HEK293 (cell line): ENCODE measurements at regions not wholly inside any gene's neighbourhood (a gene's known extent, or its start where the extent isn't known, plus 50 kb on each side); places are given as distances from the start of the nearest gene placed in this dataset.

Source experiments
- CTCF ChIP-seq: fragments of 450-650 bp; formaldehyde crosslinking; IDR thresholded peaks from 2 replicates; pipeline ENCODE4 v1.5.1; 2016; ENCODE audit warnings: missing biosample characterization, missing genetic modification characterization
- SALL2 ChIP-seq: fragments of 450-650 bp; formaldehyde crosslinking; IDR thresholded peaks from 2 replicates; pipeline ENCODE4 v1.5.0; 2017; ENCODE audit warnings: missing biosample characterization, mild to moderate bottlenecking, missing genetic modification characterization, borderline replicate concordance
- SP2 ChIP-seq: fragments of 450-650 bp; formaldehyde crosslinking; IDR thresholded peaks from 2 replicates; pipeline ENCODE4 v1.5.1; 2016; ENCODE audit warnings: missing biosample characterization, missing genetic modification characterization
- ZBTB1 ChIP-seq: fragments of 450-650 bp; formaldehyde crosslinking; IDR thresholded peaks from 2 replicates; pipeline ENCODE4 v1.5.1; 2016; ENCODE audit warnings: missing biosample characterization, missing genetic modification characterization
- ZFP3 ChIP-seq: fragments of 450-650 bp; formaldehyde crosslinking; IDR thresholded peaks from 2 replicates; pipeline ENCODE4 v1.5.1; 2016; ENCODE audit warnings: low read depth, missing biosample characterization, missing genetic modification characterization
- ZNF274 ChIP-seq, 2 experiments: fragments of 200-500 bp in 1 of 2; fragments of 450-650 bp in 1 of 2; sonication (Bioruptor generic) in 1 of 2; formaldehyde crosslinking in 1 of 2; IDR thresholded peaks; 2 replicates each; pipeline versions ENCODE4 v1.5.1 to v1.6.1; 2014 to 2016; ENCODE audit warnings: borderline replicate concordance in 1 of 2, inconsistent platforms in 1 of 2, low read length in 1 of 2, missing biosample characterization in 1 of 2, missing genetic modification characterization in 1 of 2
- ZNF292 ChIP-seq: fragments of 450-650 bp; formaldehyde crosslinking; IDR thresholded peaks from 2 replicates; pipeline ENCODE4 v1.5.1; 2016; ENCODE audit warnings: low read depth, missing biosample characterization, missing genetic modification characterization, borderline replicate concordance
- ZNF549 ChIP-seq: fragments of 450-650 bp; IDR thresholded peaks from 2 replicates; pipeline ENCODE4 v1.5.1; 2018; ENCODE audit warnings: missing biosample characterization, missing genetic modification characterization, mild to moderate bottlenecking, inconsistent platforms, moderate library complexity
- ZNF658 ChIP-seq: fragments of 450-650 bp; formaldehyde crosslinking; IDR thresholded peaks from 2 replicates; pipeline ENCODE4; 2016; ENCODE audit warnings: missing biosample characterization, missing genetic modification characterization
- ZNF785 ChIP-seq: fragments of 450-650 bp; formaldehyde crosslinking; IDR thresholded peaks from 2 replicates; pipeline ENCODE4 v1.5.1; 2016; ENCODE audit warnings: missing biosample characterization, missing genetic modification characterization
- ZNF837 ChIP-seq: fragments of 450-650 bp; formaldehyde crosslinking; IDR thresholded peaks from 2 replicates; pipeline ENCODE4 v1.5.1; 2016; ENCODE audit warnings: missing biosample characterization, missing genetic modification characterization
- ZSCAN30 ChIP-seq: fragments of 450-650 bp; IDR thresholded peaks from 2 replicates; pipeline ENCODE4 v1.5.1; 2018; ENCODE audit warnings: missing biosample characterization, mild to moderate bottlenecking, missing genetic modification characterization, moderate library complexity

DNA sequence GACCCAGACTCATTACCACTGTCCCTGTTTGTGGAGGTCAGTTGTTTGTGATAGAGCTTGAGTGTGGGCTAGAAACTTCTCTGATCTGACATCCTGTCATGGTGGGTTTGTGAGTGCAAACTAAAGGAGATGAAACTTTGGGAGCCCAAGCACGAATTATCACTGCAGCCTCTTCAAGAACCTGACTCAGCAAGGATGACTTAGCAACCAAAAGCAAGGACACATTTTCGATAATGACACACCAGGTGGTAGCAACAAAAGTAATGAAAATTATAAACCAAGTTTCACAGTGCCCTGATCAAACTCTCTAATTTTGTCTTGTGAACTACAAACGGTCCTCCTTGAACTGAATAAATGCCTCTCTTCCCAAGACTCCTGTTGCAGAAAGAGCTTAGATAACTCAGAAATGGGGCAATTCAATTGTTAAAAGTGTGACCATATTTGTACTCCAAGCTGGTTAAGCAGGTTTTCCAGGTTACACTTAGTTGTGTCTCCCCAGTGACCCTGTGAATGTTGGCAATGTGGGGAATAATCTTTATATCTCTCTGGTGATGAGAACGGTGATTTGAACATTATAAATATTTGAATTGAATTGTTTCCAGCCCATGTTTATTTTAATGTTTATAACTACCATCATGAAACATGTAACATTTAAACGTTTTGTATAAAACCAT is 52.6 kb upstream of the ATP8A1 start:
- TF ChIP-seq ZSCAN30 (tag by site-specific recombination) = no peak
- no peak for TF ChIP-seq CTCF (tag by site-specific recombination)
- no peak for TF ChIP-seq ZNF837 (tag by site-specific recombination)
- no peak for TF ChIP-seq ZNF292 (tag by site-specific recombination)
- no peak for TF ChIP-seq ZNF658 (tag by site-specific recombination)
- no peak for TF ChIP-seq ZNF549 (tag by site-specific recombination)
- no peak for TF ChIP-seq ZNF274 (IDR thresholded peaks at IDR 0.05; ENCODE audit: low read length)
- TF ChIP-seq ZNF274 (tag by site-specific recombination; IDR thresholded peaks at IDR 0.05; ENCODE audit: borderline replicate concordance) = no peak
- TF ChIP-seq ZNF785 (tag by site-specific recombination) = no peak
- no peak for TF ChIP-seq ZFP3 (tag by site-specific recombination)
- TF ChIP-seq SALL2 (tag by site-specific recombination) = no peak
- TF ChIP-seq SP2 = no peak
- TF ChIP-seq ZBTB1 = no peak
